ENCODE measurements at regions not wholly inside any gene's neighbourhood (a gene's known extent, or its start where the extent isn't known, plus 50 kb on each side); places are given as distances from the start of the nearest gene placed in this dataset.

GRCh38 chr3:139811331-139811730, 123.7 kb upstream of the CLSTN2 start:
- TF ChIP-seq CTCF (IDR thresholded peaks at IDR 0.05; ENCODE audit: low read length) (no peak), EZH2phosphoT487 (IDR thresholded peaks at IDR 0.05; ENCODE audit: low read length) (no peak), EZH2 (optimal IDR thresholded peaks at IDR 0.05; ENCODE audit: low read depth, low read length) (no peak)

All from MM.1S (cell line).